Upper lobe of left lung (tissue), 6 donors: ENCODE measurements at regions not wholly inside any gene's neighbourhood (a gene's known extent, or its start where the extent isn't known, plus 50 kb on each side); places are given as distances from the start of the nearest gene placed in this dataset.

ENCODE experiments used
- ATAC-seq, 2 donors: fragments of 200-7000 bp; cut with Tn5 transposase; one replicate each; pipeline ENCODE4 v1.9.1; 2022; ENCODE audit warnings: mild to moderate bottlenecking in 2 of 2, moderate library complexity in 2 of 2; ENCODE audit not compliant: low FRiP score in 2 of 2
- DNase-seq, 2 donors: peaks; one replicate each; pipeline ENCODE4 v3.0.0-alpha.2; 2019 to 2020
- H3K27ac ChIP-seq, 4 donors: fragments of 200-600 bp; sonication (generic); one replicate each; pipeline ENCODE4 v1.5.1; 2016 to 2019
- H3K27me3 ChIP-seq, 4 donors: fragments of 200-600 bp; sonication (generic); one replicate each; pipeline ENCODE4 v1.5.1; 2017 to 2019
- H3K36me3 ChIP-seq, 4 donors: fragments of 200-600 bp; sonication (generic); one replicate each; pipeline ENCODE4 v1.5.1; 2016 to 2019
- H3K4me1 ChIP-seq, 4 donors: fragments of 200-600 bp; sonication (generic); one replicate each; pipeline ENCODE4 v1.5.1; 2018 to 2019
- H3K4me3 ChIP-seq, 4 donors: fragments of 200-600 bp; sonication (generic); one replicate each; pipeline ENCODE4 v1.5.1; 2017 to 2019; ENCODE audit warnings: mild to moderate bottlenecking in 2 of 4, moderate library complexity in 1 of 4
- H3K9me3 ChIP-seq, 4 donors: fragments of 200-600 bp; sonication (generic); one replicate each; pipeline ENCODE4 v1.5.1; 2018 to 2019
- CTCF ChIP-seq, 6 experiments: fragments of 450-650 bp in 4 of 6; fragments of 200-600 bp in 2 of 6; sonication (generic) in 2 of 6; IDR thresholded peaks; one replicate each; pipeline ENCODE4 v1.5.1; 2016 to 2019; ENCODE audit warnings: antibody characterized with exemption in 6 of 6
- EP300 ChIP-seq, 4 donors: sonication (generic); formaldehyde crosslinking; IDR thresholded peaks; one replicate each; pipeline ENCODE4 v1.5.1; 2017; ENCODE audit warnings: antibody characterized with exemption in 4 of 4, control low read depth in 2 of 4
- POLR2A ChIP-seq, 4 donors: fragments of 450-650 bp; IDR thresholded peaks; one replicate each; pipeline ENCODE4 v1.5.1; 2016 to 2017; ENCODE audit warnings: antibody characterized with exemption in 4 of 4, mild to moderate bottlenecking in 2 of 4
- POLR2AphosphoS5 ChIP-seq, 2 donors: sonication (generic); formaldehyde crosslinking; IDR thresholded peaks; one replicate each; pipeline ENCODE4 v1.5.1; 2017; ENCODE audit warnings: antibody characterized with exemption in 2 of 2
- WGBS, 2 donors: methylation state at CpG; one replicate each; pipeline ENCODE4 v1.1.5; 2017 to 2018; 5-methylcytosine and 5-hydroxymethylcytosine counted together
- donor health status: DM: no; HTN: no; CAD: no; lungs with moderate emphysema.
- donor health status: DM: no; HTN: yes; CAD: no; lungs with severe emphysema.

- no peak for DNase-seq
- H3K27ac ChIP-seq, result no peak overlapping the region
- H3K9me3 ChIP-seq, result no peaks in the 10 kb centered on the region
- no peak overlapping the region for H3K4me3 ChIP-seq
- no peaks in the 10 kb centered on the region for H3K27me3 ChIP-seq
- no peaks in the 10 kb centered on the region for H3K4me1 ChIP-seq
- 96 to 98% methylated on average over 2 of the region's 2 CpGs for WGBS, 2 donors
- no peak for ATAC-seq
- H3K36me3 ChIP-seq, result no peaks in the 10 kb centered on the region
- TF ChIP-seq POLR2A (IDR thresholded peaks at IDR 0.05), result no peak
- TF ChIP-seq POLR2AphosphoS5 (IDR thresholded peaks at IDR 0.05), result no peak
- no peak for TF ChIP-seq CTCF (IDR thresholded peaks at IDR 0.05)
Observed at GRCh38 chr14:59085207-59085739, 103.2 kb upstream of the DAAM1 start.

- ATAC-seq (no peak), DNase-seq (no peak)
- WGBS, 2 donors, result 61 to 64% methylated on average over 5 of the region's 5 CpGs
- Histone ChIP-seq H3K27ac (no peak overlapping the region), H3K9me3 (no peaks in the 10 kb centered on the region), H3K4me1 (no peaks in the 10 kb centered on the region), H3K27me3 (no peaks in the 10 kb centered on the region), H3K4me3 (no peak overlapping the region), H3K36me3 (no peaks in the 10 kb centered on the region)
- TF ChIP-seq POLR2A (IDR thresholded peaks at IDR 0.05), result no peak
- no peak for TF ChIP-seq EP300 (IDR thresholded peaks at IDR 0.05)
- TF ChIP-seq CTCF (IDR thresholded peaks at IDR 0.05), result no peak
- no peak for TF ChIP-seq POLR2AphosphoS5 (IDR thresholded peaks at IDR 0.05)
Observed at GRCh38 chr14:59086241-59086882, 102.1 kb upstream of the DAAM1 start.

GRCh38 chr14:59087240-59087639 lies 101.2 kb upstream of the DAAM1 start:
- DNase-seq, result no peak
- ATAC-seq, result no peak

GRCh38 chr14:59087711-59088110 lies 100.8 kb upstream of the DAAM1 start:
- no peaks in the 10 kb centered on the region for H3K36me3 ChIP-seq
- DNase-seq (no peak), ATAC-seq (no peak)
- H3K4me3 ChIP-seq, result no peak overlapping the region
- no peaks in the 10 kb centered on the region for H3K27me3 ChIP-seq
- H3K27ac ChIP-seq, result no peak overlapping the region
- no peaks in the 10 kb centered on the region for H3K9me3 ChIP-seq
- H3K4me1 ChIP-seq, result no peaks in the 10 kb centered on the region
- WGBS, 2 donors, result 93 to 96% methylated on average over 2 of the region's 2 CpGs
- no peak for TF ChIP-seq POLR2AphosphoS5 (IDR thresholded peaks at IDR 0.05)
- TF ChIP-seq POLR2A (IDR thresholded peaks at IDR 0.05), result no peak
- TF ChIP-seq EP300 (IDR thresholded peaks at IDR 0.05), result no peak
- no peak for TF ChIP-seq CTCF (IDR thresholded peaks at IDR 0.05)

More at GRCh38 chr14:59087240-59087639, 101.2 kb upstream of the DAAM1 start:
- Histone ChIP-seq H3K27ac (no peak overlapping the region), H3K9me3 (no peaks in the 10 kb centered on the region), H3K4me1 (no peaks in the 10 kb centered on the region), H3K27me3 (no peaks in the 10 kb centered on the region), H3K4me3 (no peak overlapping the region), H3K36me3 (no peaks in the 10 kb centered on the region)
- WGBS, 2 donors, result 91 to 92% methylated on average over 3 of the region's 3 CpGs
- TF ChIP-seq CTCF (IDR thresholded peaks at IDR 0.05), result no peak
- no peak for TF ChIP-seq POLR2AphosphoS5 (IDR thresholded peaks at IDR 0.05)
- no peak for TF ChIP-seq EP300 (IDR thresholded peaks at IDR 0.05)
- no peak for TF ChIP-seq POLR2A (IDR thresholded peaks at IDR 0.05)

GRCh38 chr14:59090572-59090971 lies 97.9 kb upstream of the DAAM1 start:
- H3K27me3 ChIP-seq, result no peaks in the 10 kb centered on the region
- ATAC-seq, result no peak
- WGBS, 2 donors, result 63 to 85% methylated on average over 4 of the region's 4 CpGs

More at GRCh38 chr14:59090572-59090971, 97.9 kb upstream of the DAAM1 start:
- H3K4me3 ChIP-seq, result no peak overlapping the region
- no peaks in the 10 kb centered on the region for H3K9me3 ChIP-seq
- TF ChIP-seq EP300 (IDR thresholded peaks at IDR 0.05) (no peak), CTCF (IDR thresholded peaks at IDR 0.05) (no peak), POLR2AphosphoS5 (IDR thresholded peaks at IDR 0.05) (no peak), POLR2A (IDR thresholded peaks at IDR 0.05) (no peak)
- H3K27ac ChIP-seq, result no peak overlapping the region
- H3K36me3 ChIP-seq, result no peaks in the 10 kb centered on the region
- H3K4me1 ChIP-seq, result no peaks in the 10 kb centered on the region
- DNase-seq, result no peak
